HG02642 (cell line): ENCODE measurements at regions not wholly inside any gene's neighbourhood (a gene's known extent, or its start where the extent isn't known, plus 50 kb on each side); places are given as distances from the start of the nearest gene placed in this dataset.
"Not testable (repeated sequence)": the region's sequence is repeated elsewhere in the genome, so short reads cannot be mapped to it uniquely, and the experiment has no call there.

ENCODE experiments used
- ATAC-seq: cut with Tn5 transposase; IDR thresholded peaks from one replicate; pipeline ENCODE4 v1.9.1; 2021; ENCODE audit warnings: mild to moderate bottlenecking; ENCODE audit not compliant: unreplicated experiment, poor library complexity

GRCh38 chr1:213324859-213325258, 273.8 kb downstream of the RPS6KC1 start:
- ATAC-seq, result no peak

- ATAC-seq, result no peak
Measured at GRCh38 chr1:213325482-213325881, 274.4 kb downstream of the RPS6KC1 start.

- no peak for ATAC-seq
Measured at GRCh38 chr1:213326281-213327016, 275.4 kb downstream of the RPS6KC1 start.

GRCh38 chr1:213327017-213327667, 276.1 kb downstream of the RPS6KC1 start:
- ATAC-seq, result no peak

GRCh38 chr1:213329406-213330008, 278.5 kb downstream of the RPS6KC1 start:
- no peak for ATAC-seq

GRCh38 chr1:213330281-213330680, 279.2 kb downstream of the RPS6KC1 start:
- ATAC-seq, result no peak

GRCh38 chr1:213331631-213332175, 280.7 kb downstream of the RPS6KC1 start:
- ATAC-seq, result no peak

GRCh38 chr1:213332491-213332890, 281.4 kb downstream of the RPS6KC1 start:
- ATAC-seq, result no peak

GRCh38 chr1:213333121-213333520, 282.1 kb downstream of the RPS6KC1 start:
- no peak for ATAC-seq

- no peak for ATAC-seq
Measured at GRCh38 chr1:213335084-213335483, 284.0 kb downstream of the RPS6KC1 start.

GRCh38 chr1:213337025-213337678, 286.1 kb downstream of the RPS6KC1 start:
- no peak for ATAC-seq

- ATAC-seq, result no peak
Measured at GRCh38 chr1:213340593-213340992, 289.6 kb downstream of the RPS6KC1 start.

- no peak for ATAC-seq
Measured at GRCh38 chr1:213345621-213346020, 294.6 kb downstream of the RPS6KC1 start.

- ATAC-seq, result no peak
Measured at GRCh38 chr1:213357403-213357802, 306.4 kb downstream of the RPS6KC1 start.

- not testable (repeated sequence) for ATAC-seq
Measured at GRCh38 chr1:213358368-213358767, 307.3 kb downstream of the RPS6KC1 start.

GRCh38 chr1:213362598-213362997, 311.6 kb downstream of the RPS6KC1 start:
- no peak for ATAC-seq

GRCh38 chr1:213366141-213366831, 315.2 kb downstream of the RPS6KC1 start:
- no peak for ATAC-seq

GRCh38 chr1:213369465-213369864, 318.4 kb downstream of the RPS6KC1 start:
- ATAC-seq, result no peak

- no peak for ATAC-seq
Measured at GRCh38 chr1:213370523-213370922, 319.5 kb downstream of the RPS6KC1 start.

GRCh38 chr1:213371525-213371846, 320.4 kb downstream of the RPS6KC1 start:
- ATAC-seq, result no peak
